HFF-Myc (cell line): ENCODE measurements at regions not wholly inside any gene's neighbourhood (a gene's known extent, or its start where the extent isn't known, plus 50 kb on each side); places are given as distances from the start of the nearest gene placed in this dataset.

Experiments used
- DNase-seq: peaks from one replicate; pipeline ENCODE4 v3.0.0-alpha.2; 2011; ENCODE audit warnings: low read depth; ENCODE audit errors: extremely low read depth
- H3K4me3 ChIP-seq: replicated peaks from 2 replicates; pipeline ENCODE4 v1.5.1; 2011; ENCODE audit warnings: low read depth, mild to moderate bottlenecking, control low read depth, low read length
- CTCF ChIP-seq: IDR thresholded peaks from 2 replicates; pipeline ENCODE4 v1.5.1; 2012; ENCODE audit warnings: mild to moderate bottlenecking, low read depth, low read length, control low read depth; ENCODE audit errors: missing control alignments

- TF ChIP-seq CTCF = no peak
These were observed 372.8 kb downstream of the MTX2 start for GRCh38 chr2:176642074-176642473.

GRCh38 chr2:176643646-176644045 lies 374.4 kb downstream of the MTX2 start:
- no peak overlapping the region for H3K4me3 ChIP-seq
- no peak for DNase-seq
- no peak for TF ChIP-seq CTCF

More at GRCh38 chr2:176642074-176642473, 372.8 kb downstream of the MTX2 start:
- DNase-seq = no peak
- H3K4me3 ChIP-seq = no peak overlapping the region

- no peak overlapping the region for H3K4me3 ChIP-seq
- TF ChIP-seq CTCF = no peak
These were observed 376.3 kb downstream of the MTX2 start for GRCh38 chr2:176645494-176645893.

GRCh38 chr2:176646033-176646615 lies 376.9 kb downstream of the MTX2 start:
- DNase-seq = no peak
- no peak for TF ChIP-seq CTCF
- H3K4me3 ChIP-seq = no peak overlapping the region

More at GRCh38 chr2:176645494-176645893, 376.3 kb downstream of the MTX2 start:
- no peak for DNase-seq

GRCh38 chr2:176647325-176648165 lies 378.3 kb downstream of the MTX2 start:
- TF ChIP-seq CTCF = no peak
- no peak overlapping the region for H3K4me3 ChIP-seq
- DNase-seq = no peak

- DNase-seq = no peak
These were observed 379.6 kb downstream of the MTX2 start for GRCh38 chr2:176648700-176649297.

More at GRCh38 chr2:176648700-176649297, 379.6 kb downstream of the MTX2 start:
- TF ChIP-seq CTCF = no peak
- H3K4me3 ChIP-seq = no peak overlapping the region
